DOHH2 (cell line): ENCODE measurements at regions not wholly inside any gene's neighbourhood (a gene's known extent, or its start where the extent isn't known, plus 50 kb on each side); places are given as distances from the start of the nearest gene placed in this dataset.

ENCODE experiments used
- CTCF ChIP-seq: fragments of 200-600 bp; sonication (generic); IDR thresholded peaks from one replicate; pipeline ENCODE4 v1.5.1; 2014; ENCODE audit warnings: antibody characterized with exemption, mild to moderate bottlenecking, low read depth, low read length; ENCODE audit not compliant: poor library complexity, severe bottlenecking
- EZH2phosphoT487 ChIP-seq: fragments of 200-600 bp; sonication (generic); IDR thresholded peaks from 2 replicates; pipeline ENCODE4 v1.6.1; 2017; ENCODE audit warnings: borderline replicate concordance, mild to moderate bottlenecking, antibody characterized with exemption, low read length, moderate library complexity, mixed read lengths

- TF ChIP-seq CTCF (no peak), EZH2phosphoT487 (no peak)
These were observed 494.8 kb upstream of the WWC1 start for GRCh38 chr5:167796672-167797071.
